PFSK-1 (cell line): ENCODE measurements at regions not wholly inside any gene's neighbourhood (a gene's known extent, or its start where the extent isn't known, plus 50 kb on each side); places are given as distances from the start of the nearest gene placed in this dataset.

Experiments used
- FOXP2 ChIP-seq: optimal IDR thresholded peaks from 2 replicates; pipeline ENCODE3; 2011; ENCODE audit warnings: borderline replicate concordance, control low read depth, inconsistent platforms; ENCODE audit not compliant: insufficient read depth; ENCODE audit errors: extremely low read length, extremely low read depth
- POLR2AphosphoS5 ChIP-seq: IDR thresholded peaks from 2 replicates; pipeline ENCODE4 v1.6.1; 2012; ENCODE audit warnings: low read depth, mild to moderate bottlenecking, control low read depth, low read length, moderate library complexity
- SIN3A ChIP-seq: IDR thresholded peaks from 2 replicates; pipeline ENCODE4 v1.6.1; 2012; ENCODE audit warnings: mild to moderate bottlenecking, low read length, moderate library complexity, borderline replicate concordance; ENCODE audit not compliant: insufficient read depth
- TAF1 ChIP-seq: IDR thresholded peaks from 2 replicates; pipeline ENCODE4 v1.6.1; 2012; ENCODE audit warnings: low read length, control low read depth, borderline replicate concordance; ENCODE audit not compliant: insufficient read depth

DNA sequence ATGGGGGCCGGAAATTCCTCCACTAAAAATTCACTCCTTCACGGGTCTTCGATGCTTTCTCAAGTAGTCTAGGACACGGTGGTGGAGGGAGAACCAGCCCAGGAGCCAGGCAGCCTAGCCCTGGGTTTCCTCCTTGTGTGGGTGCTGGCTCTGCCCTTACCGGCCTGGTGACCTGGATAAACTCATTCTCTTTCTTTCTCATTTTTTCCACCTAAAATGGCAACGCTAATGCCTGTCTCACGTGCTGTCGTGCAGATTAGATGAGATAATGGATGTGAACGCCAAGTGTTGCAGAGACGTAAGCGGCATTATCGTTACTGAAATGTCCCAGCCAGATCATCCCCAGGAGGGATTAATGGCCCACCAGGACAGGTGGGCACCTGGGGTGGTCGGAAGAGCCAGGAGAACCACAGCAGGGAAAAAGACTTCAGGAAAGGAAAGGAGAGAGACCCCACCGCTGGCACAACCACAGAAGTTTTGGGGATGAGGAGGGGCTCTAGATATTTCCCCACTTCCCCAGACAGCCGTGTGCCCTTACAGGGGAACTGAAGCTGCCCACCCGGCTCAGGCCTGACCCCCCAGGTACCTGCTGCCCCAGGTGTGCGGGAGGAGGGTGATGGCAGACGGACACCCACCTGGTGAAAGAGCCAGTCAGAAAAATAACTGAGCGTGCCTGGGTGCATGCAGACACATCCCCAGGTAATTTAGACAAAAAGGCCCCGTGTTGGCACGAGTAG, 100.8 kb upstream of the ASAP2 start:
- TF ChIP-seq TAF1 (no peak), POLR2AphosphoS5 (no peak), SIN3A (no peak), FOXP2 (no peak)
